Stomach (tissue), 4 donors: ENCODE measurements at regions not wholly inside any gene's neighbourhood (a gene's known extent, or its start where the extent isn't known, plus 50 kb on each side); places are given as distances from the start of the nearest gene placed in this dataset.

Source experiments
- POLR2A ChIP-seq, 4 donors: fragments of 450-650 bp; IDR thresholded peaks; one replicate each; pipeline ENCODE4 v1.6.1; 2016; ENCODE audit warnings: antibody characterized with exemption in 4 of 4, control low read depth in 2 of 4, mild to moderate bottlenecking in 1 of 4, moderate library complexity in 1 of 4
- POLR2AphosphoS5 ChIP-seq, 3 donors: sonication (generic); formaldehyde crosslinking; IDR thresholded peaks; one replicate each; pipeline ENCODE4 v1.6.1; 2016; ENCODE audit warnings: antibody characterized with exemption in 3 of 3
- TF ChIP-seq, protein P1 (sequence below), 7 experiments: fragments of 450-650 bp in 4 of 7; fragments of 200-600 bp in 3 of 7; sonication (generic) in 3 of 7; IDR thresholded peaks; one replicate each; pipeline ENCODE4 v1.5.1; 2016 to 2019; ENCODE audit warnings: antibody characterized with exemption in 7 of 7, control low read depth in 2 of 7, mild to moderate bottlenecking in 1 of 7

DNA sequence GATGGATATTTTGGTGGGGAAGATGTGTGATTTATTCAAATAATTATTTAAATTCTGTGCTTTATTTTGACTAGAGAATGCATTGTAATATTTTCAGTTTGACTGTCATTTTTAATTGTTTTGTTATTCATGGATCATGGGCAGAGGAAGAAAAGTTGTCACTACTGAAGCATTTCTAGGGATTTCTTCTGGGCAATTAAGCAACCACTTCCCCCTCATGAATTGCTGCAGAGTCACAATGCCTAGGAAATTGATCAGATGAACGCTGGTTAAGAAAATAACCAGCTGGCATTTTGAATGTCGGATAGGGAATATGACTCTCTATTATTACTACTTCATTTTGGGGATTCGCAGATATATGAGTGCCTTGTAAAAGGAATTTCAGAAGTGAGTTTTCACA lies 283.3 kb downstream of the IL15 start:
- TF ChIP-seq POLR2AphosphoS5 (IDR thresholded peaks at IDR 0.05) (no peak), POLR2A (IDR thresholded peaks at IDR 0.05) (no peak)
- TF ChIP-seq, protein P1, sequence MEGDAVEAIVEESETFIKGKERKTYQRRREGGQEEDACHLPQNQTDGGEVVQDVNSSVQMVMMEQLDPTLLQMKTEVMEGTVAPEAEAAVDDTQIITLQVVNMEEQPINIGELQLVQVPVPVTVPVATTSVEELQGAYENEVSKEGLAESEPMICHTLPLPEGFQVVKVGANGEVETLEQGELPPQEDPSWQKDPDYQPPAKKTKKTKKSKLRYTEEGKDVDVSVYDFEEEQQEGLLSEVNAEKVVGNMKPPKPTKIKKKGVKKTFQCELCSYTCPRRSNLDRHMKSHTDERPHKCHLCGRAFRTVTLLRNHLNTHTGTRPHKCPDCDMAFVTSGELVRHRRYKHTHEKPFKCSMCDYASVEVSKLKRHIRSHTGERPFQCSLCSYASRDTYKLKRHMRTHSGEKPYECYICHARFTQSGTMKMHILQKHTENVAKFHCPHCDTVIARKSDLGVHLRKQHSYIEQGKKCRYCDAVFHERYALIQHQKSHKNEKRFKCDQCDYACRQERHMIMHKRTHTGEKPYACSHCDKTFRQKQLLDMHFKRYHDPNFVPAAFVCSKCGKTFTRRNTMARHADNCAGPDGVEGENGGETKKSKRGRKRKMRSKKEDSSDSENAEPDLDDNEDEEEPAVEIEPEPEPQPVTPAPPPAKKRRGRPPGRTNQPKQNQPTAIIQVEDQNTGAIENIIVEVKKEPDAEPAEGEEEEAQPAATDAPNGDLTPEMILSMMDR (IDR thresholded peaks at IDR 0.05): no peak
